ENCODE measurements at regions not wholly inside any gene's neighbourhood (a gene's known extent, or its start where the extent isn't known, plus 50 kb on each side); places are given as distances from the start of the nearest gene placed in this dataset.

- TF ChIP-seq CTCF (IDR thresholded peaks at IDR 0.05) (no peak), POLR2A (IDR thresholded peaks at IDR 0.05) (no peak)
Measured at GRCh38 chr15:61700803-61701202, 359.4 kb downstream of the VPS13C start.
